ENCODE measurements at regions not wholly inside any gene's neighbourhood (a gene's known extent, or its start where the extent isn't known, plus 50 kb on each side); places are given as distances from the start of the nearest gene placed in this dataset.

- TF ChIP-seq POLR2A (IDR thresholded peaks at IDR 0.05) (no peak), CTCF (IDR thresholded peaks at IDR 0.05) (no peak)
- intact Hi-C loops (cut with DNase I), result no loop called here
- Histone ChIP-seq H3K27me3 (no peaks in the 10 kb centered on the region), H3K9me3 (no peaks in the 10 kb centered on the region), H3K4me3 (no peak overlapping the region), H3K36me3 (no peaks in the 10 kb centered on the region), H3K27ac (no peak overlapping the region), H3K4me1 (no peaks in the 10 kb centered on the region)
- ATAC-seq (peak in 1 of 4 donors; percentile 69), DNase-seq (no peak)
- WGBS (ENCODE audit: insufficient coverage, low coverage, low lambda C conversion rate, missing lambda C conversion rate), result 53% methylated on average over 3 of the region's 11 CpGs
Observed at GRCh38 chr12:27866373-27867101, 86.5 kb upstream of the MANSC4 start.

- Histone ChIP-seq H3K36me3 (no peaks in the 10 kb centered on the region), H3K27ac (no peak overlapping the region), H3K4me1 (no peaks in the 10 kb centered on the region), H3K9me3 (no peaks in the 10 kb centered on the region), H3K4me3 (no peak overlapping the region), H3K27me3 (no peaks in the 10 kb centered on the region)
- DNase-seq, result no peak
- 62% methylated on average over 3 of the region's 3 CpGs for WGBS (ENCODE audit: insufficient coverage, low coverage, low lambda C conversion rate, missing lambda C conversion rate)
- intact Hi-C loops (cut with DNase I), result no loop called here
- no peak for TF ChIP-seq CTCF (IDR thresholded peaks at IDR 0.05)
- TF ChIP-seq POLR2A (IDR thresholded peaks at IDR 0.05), result no peak
- no peak for ATAC-seq
Observed at GRCh38 chr12:27865421-27865820, 85.4 kb upstream of the MANSC4 start.

DNA sequence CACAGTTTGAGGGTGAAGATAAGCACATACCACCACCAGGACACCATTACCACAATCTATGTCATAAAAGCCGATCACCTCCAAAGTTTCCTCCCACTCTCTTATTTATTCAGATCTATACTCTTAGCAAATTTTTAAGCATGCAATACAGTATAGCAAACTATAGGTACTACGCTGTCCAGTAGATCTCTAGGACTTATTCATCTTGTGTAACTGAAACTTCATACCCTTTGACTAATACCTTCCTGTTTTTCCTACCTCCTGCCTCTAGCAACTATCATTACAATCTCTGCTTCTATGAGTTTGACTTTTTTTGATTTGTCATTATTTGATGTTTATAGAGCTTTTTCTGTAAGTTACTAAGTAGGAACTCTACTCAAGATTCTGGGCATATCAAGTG, 84.5 kb upstream of the MANSC4 start:
- H3K4me1 ChIP-seq, result no peaks in the 10 kb centered on the region
- H3K27me3 ChIP-seq, result no peaks in the 10 kb centered on the region
- no peak for TF ChIP-seq POLR2A (IDR thresholded peaks at IDR 0.05)
- TF ChIP-seq CTCF (IDR thresholded peaks at IDR 0.05), result no peak
- H3K36me3 ChIP-seq, result no peaks in the 10 kb centered on the region
- no peak for DNase-seq
- H3K27ac ChIP-seq, result no peak overlapping the region
- intact Hi-C loops (cut with DNase I), result no loop called here
- no peak for ATAC-seq
- no peak overlapping the region for H3K4me3 ChIP-seq
- H3K9me3 ChIP-seq, result no peaks in the 10 kb centered on the region
- WGBS (ENCODE audit: insufficient coverage, low coverage, low lambda C conversion rate, missing lambda C conversion rate), result 79% methylated on average over 2 of the region's 2 CpGs

DNA sequence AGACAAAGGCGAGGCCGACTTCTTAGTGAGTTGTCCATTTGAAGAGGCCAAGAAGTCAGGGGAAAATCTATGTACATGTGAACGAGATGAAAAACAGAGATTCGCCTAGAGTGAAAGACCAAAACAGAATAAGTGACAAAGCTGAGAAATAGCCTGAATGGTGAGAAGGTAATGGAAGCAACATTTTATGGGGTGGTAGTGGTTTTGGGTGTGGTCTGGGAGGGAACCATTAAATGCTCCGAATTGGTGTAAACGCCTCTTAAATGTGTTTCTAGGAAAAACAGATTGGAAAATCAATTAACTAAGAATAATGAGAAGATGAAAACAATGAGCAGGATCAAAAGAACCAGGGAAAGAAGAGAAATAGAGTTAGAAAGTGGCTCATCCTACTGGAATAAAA, 83.8 kb upstream of the MANSC4 start:
- H3K4me1 ChIP-seq, result no peaks in the 10 kb centered on the region
- intact Hi-C loops (cut with DNase I), result no loop called here
- TF ChIP-seq POLR2A (IDR thresholded peaks at IDR 0.05), result no peak
- TF ChIP-seq CTCF (IDR thresholded peaks at IDR 0.05), result no peak
- no peak overlapping the region for H3K27ac ChIP-seq
- H3K4me3 ChIP-seq, result no peak overlapping the region
- no peaks in the 10 kb centered on the region for H3K9me3 ChIP-seq
- DNase-seq, result no peak
- no peaks in the 10 kb centered on the region for H3K27me3 ChIP-seq
- H3K36me3 ChIP-seq, result no peaks in the 10 kb centered on the region
- WGBS (ENCODE audit: insufficient coverage, low coverage, low lambda C conversion rate, missing lambda C conversion rate), result 75% methylated on average over 5 of the region's 6 CpGs
- ATAC-seq, result no peak

Data from right lobe of liver (tissue), 6 donors.